Fibroblast of skin of scalp (primary cell): ENCODE measurements at regions not wholly inside any gene's neighbourhood (a gene's known extent, or its start where the extent isn't known, plus 50 kb on each side); places are given as distances from the start of the nearest gene placed in this dataset.

Experiments
- DNase-seq: peaks from one replicate; pipeline ENCODE4 v3.0.0-alpha.2; 2013

DNA sequence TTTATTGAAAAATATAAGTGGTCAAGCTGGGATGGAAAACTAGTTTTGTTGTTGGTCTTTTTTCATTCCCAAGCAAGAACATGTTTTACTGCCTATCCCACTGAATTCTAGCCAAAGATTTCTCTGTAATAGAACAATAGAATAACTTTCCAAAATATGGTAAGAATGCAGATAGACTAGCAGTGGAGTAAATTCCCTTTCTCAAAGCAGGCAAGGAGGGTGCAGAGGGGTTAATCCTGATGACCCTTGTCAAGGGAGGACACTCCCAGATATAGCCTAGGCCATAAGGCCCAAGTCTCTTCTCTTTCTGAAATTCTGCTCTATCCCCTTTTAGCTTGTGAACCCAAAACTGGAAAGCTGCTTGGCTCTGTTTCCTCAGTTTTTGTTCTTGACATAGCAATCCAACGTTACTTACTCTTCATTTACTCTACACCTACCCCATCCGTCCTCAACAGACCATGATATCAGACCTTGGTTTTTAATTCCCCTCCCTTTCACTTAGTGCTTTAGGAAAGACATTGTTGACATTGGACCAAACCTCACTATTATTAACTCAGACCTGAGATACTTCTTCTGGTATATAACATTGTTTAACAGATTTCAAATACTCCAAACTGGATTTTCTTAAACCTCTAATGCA is 453.6 kb upstream of the THBS1 start:
- peak; percentile 67 for DNase-seq

DNA sequence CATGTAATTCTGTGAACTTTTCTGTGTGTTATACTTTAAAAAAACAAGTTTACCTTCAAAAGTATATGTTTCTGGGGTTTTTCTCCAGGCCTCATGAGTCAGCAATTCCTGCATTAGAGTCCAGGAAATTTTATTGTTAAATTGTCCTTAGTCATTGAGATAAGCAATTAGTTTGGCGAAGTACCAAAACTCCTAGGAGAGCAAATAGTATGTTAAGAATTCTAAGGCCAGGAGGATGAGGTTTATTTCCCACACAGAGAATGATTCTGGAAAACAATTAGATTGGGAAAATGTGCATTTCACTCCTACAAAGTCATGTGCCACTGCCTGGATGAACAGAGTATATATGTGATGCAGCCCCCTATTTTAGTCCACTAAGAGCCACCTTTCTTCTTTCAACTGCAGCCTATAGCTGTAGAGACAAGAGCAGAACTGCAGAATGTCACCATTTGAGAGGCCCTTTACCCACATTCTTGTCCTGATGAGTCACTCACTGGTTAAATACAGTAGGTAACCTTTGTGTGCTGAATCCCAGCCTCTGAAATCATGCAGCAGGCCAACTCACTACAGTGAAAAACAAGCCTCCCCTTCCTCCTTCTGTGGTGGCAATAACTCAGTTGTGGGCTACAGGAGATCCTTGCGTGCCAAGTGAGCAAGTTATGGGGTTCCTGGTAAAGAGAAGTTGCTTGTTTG is 452.8 kb upstream of the THBS1 start:
- peak; percentile 97 for DNase-seq

DNA sequence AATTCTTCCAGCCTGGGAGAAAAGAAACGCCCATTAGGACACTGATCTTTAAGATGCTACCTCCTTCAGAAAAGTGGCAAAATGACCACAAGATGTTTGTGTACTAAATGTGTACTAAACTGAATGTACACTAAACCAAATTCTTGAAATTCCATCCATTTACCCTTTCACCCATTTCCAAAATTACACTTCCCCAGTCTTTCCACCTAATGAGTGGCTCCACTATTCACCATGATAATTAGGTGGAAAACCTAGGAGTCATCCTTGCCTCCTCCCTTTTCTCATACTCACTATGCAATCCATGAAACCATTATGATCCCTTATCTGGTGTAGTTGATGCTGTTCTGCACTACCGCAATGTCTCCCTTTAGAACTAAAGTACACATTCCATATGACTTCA is 452.1 kb upstream of the THBS1 start:
- DNase-seq, result no peak

DNA sequence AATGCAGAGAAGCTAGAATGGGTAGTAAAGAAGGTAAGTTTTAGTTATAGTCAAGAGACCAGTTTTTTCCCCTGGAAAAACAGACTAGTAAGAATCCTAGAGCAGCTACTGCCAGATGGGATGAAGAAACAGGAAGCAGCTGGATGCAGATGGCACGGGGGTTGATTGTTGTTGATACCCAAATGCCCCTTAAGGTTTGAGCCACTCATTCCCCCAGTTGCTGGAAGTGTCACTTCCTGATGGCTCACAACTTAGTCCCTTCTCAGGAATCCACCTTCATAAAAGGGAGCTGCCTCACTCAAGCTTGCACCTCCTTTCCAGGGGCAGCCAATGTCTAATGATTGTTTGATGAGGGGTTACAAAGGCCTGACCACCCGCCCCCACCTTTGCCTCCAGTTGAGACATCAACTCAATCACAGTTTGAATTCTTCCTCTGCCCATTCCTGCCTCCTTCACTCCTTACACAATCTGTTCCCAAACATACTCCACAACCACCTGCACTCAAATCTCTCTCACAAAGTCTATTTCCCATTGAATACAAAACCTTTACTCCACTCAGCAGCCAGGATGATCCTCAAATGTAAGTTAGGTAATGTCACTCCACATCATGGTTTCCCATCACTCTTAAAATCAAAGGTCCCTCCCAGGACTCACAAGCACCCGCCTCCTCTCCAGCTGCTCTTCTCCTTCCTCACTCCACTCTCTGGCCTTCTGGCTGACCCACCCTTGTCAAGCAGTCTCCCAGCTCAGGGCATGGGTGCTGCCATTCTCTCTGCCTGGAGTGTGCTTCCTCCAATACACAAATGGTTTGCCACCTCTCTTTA is 450.1 kb upstream of the THBS1 start:
- DNase-seq, result no peak

DNA sequence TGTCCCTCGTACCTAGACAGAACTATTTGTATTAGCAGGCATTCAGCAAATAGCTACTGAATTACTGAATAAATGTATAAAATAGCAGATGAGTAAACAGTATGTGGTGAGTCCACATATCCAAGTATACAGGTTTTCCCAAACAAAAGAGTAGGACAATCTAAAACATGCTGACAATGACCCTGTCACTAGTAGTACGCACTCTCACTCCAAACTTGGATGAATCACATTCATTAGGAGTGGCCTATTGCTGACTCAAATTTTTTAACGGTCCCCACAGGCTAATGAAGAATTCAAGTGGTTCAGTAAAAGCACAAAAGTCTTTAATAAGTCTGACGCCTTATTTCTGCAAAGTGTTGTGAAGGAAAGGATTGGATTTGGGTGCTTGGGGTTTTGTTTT is 449.3 kb upstream of the THBS1 start:
- DNase-seq, result peak; percentile 72

DNA sequence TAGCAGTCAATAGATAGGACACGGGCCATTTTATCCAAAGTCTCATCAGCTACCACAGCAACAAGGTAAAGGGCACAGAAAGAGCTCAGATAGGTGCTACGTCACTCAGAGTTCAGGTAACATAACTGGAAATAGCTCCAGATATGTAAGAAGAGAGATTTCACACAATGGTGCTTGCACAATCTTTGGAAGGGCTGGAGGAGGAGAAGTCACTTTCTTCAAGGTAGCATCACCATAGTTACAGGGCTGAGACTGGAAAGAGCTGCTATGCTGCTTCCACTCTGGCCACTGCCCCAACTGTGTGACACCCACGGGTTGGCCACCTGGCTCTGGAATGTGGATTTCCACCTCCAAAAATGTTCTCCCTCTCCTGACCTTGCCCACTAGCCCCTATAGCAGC is 448.8 kb upstream of the THBS1 start:
- DNase-seq, result no peak

DNA sequence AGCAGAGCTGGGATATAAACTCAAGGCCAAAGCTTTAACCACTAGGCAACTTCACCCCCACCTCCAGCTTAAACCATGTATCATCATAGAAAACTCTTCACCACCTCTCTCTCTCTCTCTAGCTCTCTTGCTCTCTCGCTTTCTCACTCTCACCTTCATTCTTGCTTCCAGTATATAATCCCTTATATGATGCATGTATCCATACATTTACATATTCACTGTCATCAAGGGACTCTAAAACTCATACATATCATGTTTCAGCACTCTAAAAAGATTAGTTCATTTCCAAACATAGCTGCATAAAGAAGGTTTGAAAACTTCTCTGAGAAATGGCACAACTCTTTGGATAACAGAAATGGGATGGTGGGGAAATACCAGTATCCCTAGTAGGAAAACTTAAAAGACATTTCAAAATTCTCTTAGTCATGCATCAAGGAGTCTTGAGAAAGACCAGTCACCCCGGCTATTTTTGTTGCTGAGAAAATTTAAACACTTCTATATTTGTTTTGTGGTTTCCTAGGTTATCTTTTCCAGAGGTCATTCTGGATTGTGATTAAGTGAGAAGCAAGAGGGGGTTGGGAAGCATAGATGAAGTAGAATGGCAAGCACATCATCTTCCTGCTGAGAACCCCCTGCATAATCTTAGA is 447.8 kb upstream of the THBS1 start:
- DNase-seq, result peak; percentile 92

DNA sequence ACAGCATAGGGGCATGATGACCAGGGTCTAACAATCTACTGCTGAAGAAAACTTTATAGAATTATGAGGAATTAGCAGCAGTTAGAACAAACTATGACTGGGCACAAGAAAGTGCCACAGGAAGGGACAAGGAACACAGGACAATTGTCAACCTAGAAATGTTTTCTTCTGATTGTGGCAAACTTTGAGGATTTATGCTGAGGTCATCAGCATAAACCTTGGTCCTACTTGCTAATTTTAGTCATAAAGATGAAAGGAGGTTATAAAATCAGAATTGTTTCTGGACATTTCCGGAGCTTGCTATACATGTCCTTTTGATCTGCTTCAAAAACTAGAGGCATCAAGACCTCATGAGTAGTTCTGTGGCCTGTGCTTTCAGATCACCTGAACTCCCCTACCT is 446.6 kb upstream of the THBS1 start:
- no peak for DNase-seq

DNA sequence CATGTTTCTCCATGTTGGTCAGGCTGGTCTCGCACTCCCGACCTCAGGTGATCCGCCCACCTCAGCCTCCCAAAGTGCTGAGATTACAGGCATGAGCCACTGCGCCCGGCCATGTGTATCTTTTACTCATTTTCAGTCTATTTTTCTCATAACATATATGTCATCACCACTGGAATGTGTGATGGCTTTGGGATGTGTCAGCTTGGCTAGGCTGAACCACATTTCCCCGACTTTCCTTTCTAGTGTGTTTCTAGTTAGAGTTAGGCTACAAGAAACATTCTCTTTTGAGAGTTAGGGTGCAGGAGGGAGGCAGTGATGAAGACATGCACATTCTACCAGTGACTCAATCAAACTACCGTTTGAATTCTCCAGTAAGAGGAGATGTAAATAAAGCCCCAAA is 444.9 kb upstream of the THBS1 start:
- peak; percentile 98 for DNase-seq

DNA sequence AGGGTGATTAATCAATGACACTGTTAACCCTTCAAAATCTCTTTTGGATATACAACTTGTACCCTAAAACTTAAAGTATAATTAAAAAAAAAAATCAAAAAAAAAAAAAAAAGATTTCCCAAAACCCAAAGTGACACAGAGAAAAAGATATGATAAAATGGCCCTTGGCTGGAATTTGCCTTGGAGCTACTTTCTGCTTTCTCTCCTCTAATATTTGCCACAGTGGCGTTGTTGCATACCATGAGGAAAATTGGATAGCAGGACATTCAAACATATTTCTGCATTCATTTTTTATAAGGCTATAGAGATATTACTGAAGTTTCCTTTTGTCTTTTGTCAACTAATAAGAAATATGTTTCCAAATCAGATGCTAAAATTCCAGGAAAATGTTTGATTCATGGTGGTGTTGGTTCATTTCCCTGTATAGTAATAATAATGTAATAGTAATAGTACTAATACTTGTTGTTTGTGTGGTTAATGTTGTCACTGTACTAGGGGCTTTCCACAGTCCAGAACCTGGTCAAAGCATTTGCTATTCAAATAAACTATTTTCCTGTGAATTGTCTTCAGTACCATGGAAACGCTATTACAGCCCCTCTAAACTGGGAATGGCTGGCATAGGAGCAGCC is 441.3 kb upstream of the THBS1 start:
- DNase-seq, result no peak

DNA sequence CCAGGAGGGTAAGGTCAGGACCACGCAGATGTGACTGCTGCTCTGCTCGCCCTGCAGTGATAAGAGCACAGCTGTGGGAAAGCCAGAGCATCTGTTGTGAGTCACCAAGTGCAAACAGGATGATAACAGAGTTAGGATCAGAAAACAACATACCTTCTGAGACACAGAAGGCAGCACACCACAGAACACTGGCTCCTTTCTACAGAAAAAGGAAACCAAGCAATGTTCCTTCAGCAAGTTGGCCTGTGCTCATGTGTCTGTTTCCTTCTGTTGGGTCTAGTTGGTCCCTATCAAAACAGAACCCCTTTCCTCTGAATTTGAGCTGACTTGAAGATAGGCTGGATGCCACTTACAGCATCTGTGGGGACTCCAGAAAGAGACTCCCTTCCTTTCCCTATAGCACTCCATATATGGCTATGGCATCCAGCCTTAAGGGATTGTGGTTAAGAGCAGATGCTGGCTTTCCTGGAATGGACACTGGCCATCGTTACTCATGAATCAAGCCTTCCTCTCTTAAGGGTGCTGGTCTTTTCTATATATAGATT is 440.7 kb upstream of the THBS1 start:
- peak; percentile 99 for DNase-seq

DNA sequence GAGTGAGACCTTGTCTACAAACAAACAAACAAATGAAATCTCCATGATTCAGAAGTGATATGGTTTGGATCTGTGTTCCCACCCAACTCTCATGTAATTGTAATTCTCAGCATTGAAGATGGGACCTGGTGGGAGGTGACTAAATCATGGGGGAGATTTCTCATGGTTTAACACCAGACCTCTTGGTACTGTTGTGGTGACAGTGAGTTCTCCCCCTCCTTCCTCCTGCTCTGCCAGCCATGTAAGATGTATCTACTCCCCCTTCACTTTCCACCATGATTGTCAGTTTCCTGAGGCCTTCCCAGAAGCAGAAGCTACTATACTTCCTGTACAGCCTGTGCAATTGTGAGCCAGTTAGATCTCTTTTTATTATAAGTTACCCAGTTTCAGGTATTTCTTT is 438.4 kb upstream of the THBS1 start:
- no peak for DNase-seq

DNA sequence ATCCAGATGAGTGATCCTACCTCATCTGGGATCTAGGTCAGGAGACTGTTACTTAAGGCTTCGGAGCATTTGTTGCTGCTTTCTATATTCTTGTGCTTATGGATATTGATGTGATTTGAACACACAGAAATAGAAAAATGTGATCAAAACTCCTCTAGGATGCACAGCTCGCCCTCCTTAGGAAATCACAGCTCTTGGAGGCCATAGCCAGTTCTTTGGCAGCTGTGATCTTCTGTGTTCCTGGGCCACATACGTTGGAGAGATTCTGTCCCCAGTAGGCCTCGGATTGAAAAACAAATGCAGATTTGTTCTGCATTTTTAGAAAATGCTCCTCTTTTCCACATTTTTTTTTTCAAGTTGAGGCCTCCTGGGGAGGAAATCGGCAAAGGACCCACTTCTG is 437.4 kb upstream of the THBS1 start:
- DNase-seq, result no peak

DNA sequence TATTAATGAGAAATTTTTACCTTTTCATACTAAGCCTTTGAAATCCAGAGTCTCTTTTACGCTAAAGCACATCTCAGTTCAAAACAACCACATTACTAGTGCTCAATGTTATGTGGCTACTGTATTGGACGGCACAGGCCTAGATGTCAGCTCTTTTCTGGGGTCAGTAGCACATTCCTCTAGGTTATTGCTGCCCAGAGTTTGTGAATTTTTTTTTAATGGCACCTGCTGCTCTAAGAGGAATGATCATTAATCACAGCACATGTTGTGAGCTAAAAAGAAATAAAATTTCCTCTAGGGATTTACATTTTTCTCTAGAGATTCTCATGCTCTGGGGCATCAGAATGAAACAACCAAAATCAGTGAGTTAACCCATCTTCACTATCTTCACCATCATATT is 436.8 kb upstream of the THBS1 start:
- no peak for DNase-seq

DNA sequence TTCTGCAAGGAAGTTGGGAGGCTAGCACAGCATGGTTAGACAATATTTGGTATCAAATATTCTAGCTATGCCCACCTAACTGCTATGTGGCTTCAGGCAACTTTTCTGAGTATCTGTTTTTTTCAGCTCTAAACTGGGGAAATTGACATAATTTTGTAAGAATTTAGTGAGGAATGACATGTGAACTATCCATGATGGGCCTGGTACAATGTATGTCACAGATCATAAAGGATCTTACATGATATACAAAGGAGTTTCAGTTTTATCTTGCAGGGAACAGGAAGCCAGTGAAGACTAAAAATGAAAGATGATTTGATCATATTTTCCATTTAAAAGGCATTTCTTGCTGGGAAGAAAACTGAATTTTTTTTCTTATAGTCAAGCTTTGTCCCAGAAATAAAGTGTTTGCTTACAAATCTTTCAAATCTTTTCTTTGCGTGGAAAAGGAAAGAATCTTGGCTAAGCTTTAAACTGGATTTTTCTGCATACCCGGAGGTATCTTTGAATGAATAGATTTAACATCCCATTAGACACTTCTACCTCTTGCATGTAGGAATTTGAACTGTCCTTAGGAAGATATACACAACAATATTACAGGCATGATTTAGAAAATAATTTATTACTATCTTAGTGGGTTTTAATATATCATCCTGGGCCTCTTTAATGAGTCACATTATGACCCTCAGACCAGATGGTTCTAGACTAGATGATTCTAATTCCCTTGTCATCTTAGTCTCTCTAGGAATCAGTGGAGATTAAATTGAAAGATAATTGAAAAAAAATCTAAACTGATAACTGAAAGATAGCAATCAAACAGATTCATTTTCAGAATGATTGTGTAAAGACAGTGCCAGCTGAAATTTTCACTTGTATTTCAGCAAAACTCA is 436.0 kb upstream of the THBS1 start:
- DNase-seq, result no peak

DNA sequence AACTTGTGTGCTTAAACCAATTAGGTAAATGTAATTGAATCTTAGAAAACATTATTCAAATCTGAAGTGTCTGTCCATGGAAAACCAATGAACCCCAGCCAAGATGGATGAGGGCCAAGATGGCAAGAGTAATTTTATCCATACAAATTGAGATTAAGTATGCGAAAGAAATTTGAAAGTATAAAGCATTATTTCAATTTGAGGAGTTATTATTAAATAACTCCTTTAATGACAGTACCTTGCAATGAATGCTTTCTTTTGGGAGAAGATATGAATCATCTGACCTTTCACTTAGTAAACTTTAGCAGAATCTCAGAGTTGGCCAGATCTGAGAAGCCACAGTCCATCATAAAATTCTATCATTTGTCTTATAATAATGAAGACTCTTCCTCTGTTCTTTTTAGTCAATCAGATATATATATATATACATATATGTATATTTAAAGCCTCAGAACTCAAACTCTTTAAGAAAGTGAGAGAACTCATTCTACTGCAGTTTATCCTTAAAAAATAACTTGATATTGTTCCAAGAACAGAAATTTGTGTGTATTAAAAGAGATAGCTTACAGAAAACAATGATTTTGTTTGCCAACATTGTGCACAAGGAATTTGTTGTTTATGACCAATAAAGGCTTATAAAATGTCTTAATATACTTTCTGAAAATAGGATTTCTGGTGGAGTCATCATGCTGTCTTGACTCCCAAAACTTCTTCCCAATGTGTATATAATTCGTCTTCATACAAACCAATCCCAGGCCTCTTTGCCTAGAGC is 434.8 kb upstream of the THBS1 start:
- no peak for DNase-seq

DNA sequence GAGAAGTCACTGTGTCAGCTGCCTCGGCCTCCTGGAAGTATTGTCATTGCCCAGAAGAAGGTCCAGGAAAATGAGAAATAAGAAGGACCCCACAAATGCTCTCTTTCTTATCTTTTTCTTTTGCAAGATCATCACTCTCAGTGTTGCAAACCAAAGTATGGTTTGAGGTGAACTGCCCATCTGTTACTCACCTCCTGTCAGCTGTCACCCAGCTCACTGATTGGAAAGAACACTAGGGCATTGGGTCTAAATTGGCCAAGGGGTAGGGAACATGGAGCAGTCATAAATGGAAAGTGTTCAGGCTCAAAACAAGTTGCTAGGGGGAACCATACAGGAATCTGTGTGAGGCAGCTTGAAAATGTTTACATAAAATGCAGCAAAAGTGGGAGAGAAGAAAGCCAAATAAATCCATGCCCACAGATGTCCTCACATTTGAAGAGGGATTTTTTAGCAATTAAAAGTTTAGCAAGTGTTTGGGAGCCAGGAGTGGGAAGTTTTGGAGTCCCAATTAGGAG is 431.2 kb upstream of the THBS1 start:
- no peak for DNase-seq

DNA sequence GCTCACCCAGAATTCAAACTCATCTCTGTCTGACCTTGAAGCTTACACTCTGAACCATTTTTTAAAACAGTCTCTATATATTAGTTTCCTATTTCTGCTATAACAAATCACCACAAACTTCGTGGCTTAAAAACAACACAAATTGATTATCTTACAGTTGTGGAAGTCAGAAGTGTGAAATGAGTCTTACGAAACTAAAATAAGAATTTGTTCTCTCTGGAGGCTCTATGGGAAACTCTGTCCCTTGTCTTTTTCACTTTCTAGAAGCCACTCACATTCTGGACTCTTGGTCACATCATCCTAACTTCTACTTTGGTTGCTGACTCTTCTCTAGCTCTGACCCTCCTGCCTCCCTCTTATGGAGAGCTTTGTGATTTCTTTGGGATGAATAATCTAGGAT is 429.3 kb upstream of the THBS1 start:
- DNase-seq, result no peak

DNA sequence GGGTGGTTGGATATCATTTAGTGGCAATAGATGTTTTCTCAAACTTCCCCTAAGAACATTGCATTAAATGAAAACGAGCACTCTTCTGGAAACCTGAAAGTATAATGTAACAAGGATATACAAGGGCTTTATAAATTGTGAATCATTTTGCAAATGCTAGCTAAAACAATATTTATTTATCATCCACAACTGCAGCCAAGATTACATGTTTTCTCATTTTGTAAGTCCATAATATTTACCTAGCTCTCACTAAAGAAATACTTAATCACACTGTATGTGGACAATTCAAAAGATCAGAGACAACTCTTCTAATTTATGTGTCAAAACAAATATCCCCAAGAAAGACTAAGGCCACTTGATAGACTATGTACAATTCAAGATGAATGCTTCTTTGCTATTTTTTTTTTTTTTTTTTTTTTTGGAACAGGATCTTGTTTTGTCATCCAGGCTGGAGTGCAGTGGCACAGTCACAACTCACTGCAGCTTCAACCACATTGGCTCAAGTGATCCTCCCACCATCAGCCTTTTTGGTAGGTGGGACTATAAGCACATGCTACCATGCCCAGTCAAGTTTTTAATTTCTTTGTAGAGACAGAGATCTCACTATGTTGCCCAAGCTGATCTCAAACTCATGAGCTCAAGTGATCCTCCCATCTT is 427.7 kb upstream of the THBS1 start:
- no peak for DNase-seq

DNA sequence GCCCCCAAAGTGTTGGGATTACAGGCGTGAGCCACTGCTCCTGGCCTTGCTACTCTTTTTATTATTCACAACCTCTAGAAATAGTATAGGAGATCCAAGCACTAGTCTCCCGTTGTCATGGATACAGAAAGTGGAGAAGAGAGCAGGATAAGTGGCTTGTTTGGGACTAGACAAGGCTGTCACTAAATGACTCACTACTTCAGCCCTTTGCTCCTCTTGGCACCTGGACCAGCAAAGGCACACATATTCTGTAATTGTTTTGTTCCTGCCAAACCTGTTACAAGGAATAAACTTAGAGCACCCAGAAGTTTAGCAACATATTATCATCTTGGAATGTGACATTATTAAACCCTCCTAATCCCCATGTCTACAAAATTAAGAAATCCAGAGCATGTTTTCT is 427.2 kb upstream of the THBS1 start:
- DNase-seq, result no peak
